HCT116 (cell line): ENCODE measurements at regions not wholly inside any gene's neighbourhood (a gene's known extent, or its start where the extent isn't known, plus 50 kb on each side); places are given as distances from the start of the nearest gene placed in this dataset.

Experiments used
- ATAC-seq: fragments of 200-7000 bp; cut with Tn5 transposase; 2 replicates; pipeline ENCODE4 v1.9.1; 2020; ENCODE audit warnings: mild to moderate bottlenecking, moderate library complexity
- BruUV-seq: library from RNA; stranded (reverse); fragments of 400-500 nt; replicated peaks from 2 replicates; lab custom pipeline; 2021; lab: Mats Ljungman, UMichigan
- CTCF ChIA-PET: fragments of 300-600 bp; sonication (Branson Sonifier 250); formaldehyde crosslinking; loops from one replicate; lab custom pipeline; 2021; ENCODE audit warnings: antibody characterized with exemption; lab: Charles Lee
- POLR2A ChIA-PET: fragments of 300-600, 350-600 bp; sonication (Branson Sonifier 250); formaldehyde crosslinking; loops from one replicate; lab custom pipeline; 2021; ENCODE audit warnings: antibody characterized with exemption; lab: Charles Lee
- RAD21 ChIA-PET, 2 experiments: fragments of 300-600 bp; sonication (Branson Sonifier 250); formaldehyde crosslinking; loops; one replicate each; lab custom pipeline; 2023; ENCODE audit warnings: low total read pairs in 2 of 2; ENCODE audit not compliant: uncharacterized antibody in 2 of 2, unreplicated experiment in 2 of 2, low non-redundant PET in 1 of 2; lab: Charles Lee
- DNase-seq: peaks from one replicate; pipeline ENCODE4 v3.0.0-alpha.2; 2010; ENCODE audit warnings: low read depth, low spot score
- H2AFZ ChIP-seq: fragments of 200-600 bp; shearing (Covaris generic), sonication (generic); 2 replicates; pipeline ENCODE4 v1.6.1; 2017; ENCODE audit warnings: low read depth, mixed run types, mixed read lengths, antibody characterized with exemption, low read length; ENCODE audit not compliant: poor library complexity, severe bottlenecking
- H3K27ac ChIP-seq: 2 replicates; pipeline ENCODE4 v1.5.1; 2012; ENCODE audit warnings: low read depth, low read length
- H3K27me3 ChIP-seq: fragments of 200-600 bp; sonication (generic); 2 replicates; pipeline ENCODE4 v1.6.1; 2016; ENCODE audit warnings: mixed run types, low read length, mixed read lengths; ENCODE audit not compliant: insufficient read depth
- H3K36me3 ChIP-seq, 2 experiments: fragments of 200-500 bp in 1 of 2; fragments of 200-600 bp in 1 of 2; sonication (Bioruptor generic) in 1 of 2; sonication (generic) in 1 of 2; 2 replicates each; pipeline versions ENCODE4 v1.5.1 to v1.6.1; 2014 to 2016; ENCODE audit warnings: low read length in 2 of 2, inconsistent platforms in 1 of 2, mixed read lengths in 1 of 2, mixed run types in 1 of 2; ENCODE audit not compliant: insufficient read depth in 2 of 2, control insufficient read depth in 1 of 2
- H3K4me1 ChIP-seq, 2 experiments: fragments of 200-600 bp in 1 of 2; sonication (generic) in 1 of 2; 2 replicates each; pipeline versions ENCODE4 v1.5.1 to v1.6.1; 2012 to 2017; ENCODE audit warnings: low read length in 2 of 2, inconsistent platforms in 1 of 2, mild to moderate bottlenecking in 1 of 2, mixed read lengths in 1 of 2, mixed run types in 1 of 2, moderate library complexity in 1 of 2; ENCODE audit not compliant: insufficient read depth in 2 of 2, control insufficient read depth in 1 of 2
- H3K4me2 ChIP-seq: fragments of 200-600 bp; sonication (generic); 2 replicates; pipeline ENCODE4 v1.6.1; 2017; ENCODE audit warnings: mixed run types, low read length, mixed read lengths
- H3K4me3 ChIP-seq, 2 experiments: fragments of 200-600 bp in 1 of 2; sonication (generic) in 1 of 2; replicated peaks in 1 of 2; 2 replicates each; pipeline ENCODE4 v1.5.1; 2011 to 2016; ENCODE audit warnings: low read length in 2 of 2, control low read depth in 1 of 2, low read depth in 1 of 2, mild to moderate bottlenecking in 1 of 2, mixed read lengths in 1 of 2, mixed run types in 1 of 2
- H3K79me2 ChIP-seq: fragments of 200-600 bp; sonication (generic); 2 replicates; pipeline ENCODE4 v1.6.1; 2017; ENCODE audit warnings: mild to moderate bottlenecking, mixed run types, low read length, moderate library complexity, mixed read lengths; ENCODE audit not compliant: insufficient read depth
- H3K9ac ChIP-seq: fragments of 200-600 bp; sonication (generic); 2 replicates; pipeline ENCODE4 v1.6.1; 2016; ENCODE audit warnings: low read length, mixed read lengths
- H3K9me2 ChIP-seq: fragments of 200-600 bp; sonication (generic), shearing (Covaris generic); 2 replicates; pipeline ENCODE4 v1.6.1; 2017; ENCODE audit warnings: mixed run types, mild to moderate bottlenecking, moderate library complexity; ENCODE audit not compliant: insufficient read depth
- H3K9me3 ChIP-seq, 2 experiments: fragments of 200-500 bp in 1 of 2; fragments of 200-600 bp in 1 of 2; sonication (Bioruptor generic) in 1 of 2; sonication (generic) in 1 of 2; 2 replicates each; pipeline ENCODE4 v1.6.1; 2014 to 2017; ENCODE audit warnings: low read length in 2 of 2, mixed read lengths in 2 of 2, inconsistent platforms in 1 of 2, low read depth in 1 of 2, mild to moderate bottlenecking in 1 of 2, mixed run types in 1 of 2, moderate library complexity in 1 of 2; ENCODE audit not compliant: control insufficient read depth in 1 of 2, insufficient read depth in 1 of 2
- H4K20me1 ChIP-seq: fragments of 200-600 bp; sonication (generic), shearing (Covaris generic); 2 replicates; pipeline ENCODE4 v1.6.1; 2017; ENCODE audit warnings: mixed run types, mild to moderate bottlenecking, moderate library complexity; ENCODE audit not compliant: insufficient read depth
- EGR1 ChIP-seq: IDR thresholded peaks from 2 replicates; pipeline ENCODE4 v1.6.1; 2012; ENCODE audit warnings: low read depth
- POLR2A ChIP-seq: IDR thresholded peaks from 2 replicates; pipeline ENCODE4 v1.7.0; 2011; ENCODE audit warnings: borderline replicate concordance; ENCODE audit not compliant: insufficient read depth, insufficient read length; ENCODE audit errors: extremely low read depth
- POLR2AphosphoS5 ChIP-seq: IDR thresholded peaks from 2 replicates; pipeline ENCODE4 v1.6.1; 2011; ENCODE audit warnings: mild to moderate bottlenecking, low read depth, low read length, moderate library complexity
- SP1 ChIP-seq: IDR thresholded peaks from 2 replicates; pipeline ENCODE4 v1.6.1; 2012; ENCODE audit warnings: low read depth
- ZNF274 ChIP-seq: fragments of 200-500 bp; sonication (Bioruptor generic); IDR thresholded peaks from 2 replicates; pipeline ENCODE4 v1.6.1; 2014; ENCODE audit warnings: mild to moderate bottlenecking, low read depth, low read length, inconsistent platforms
- intact Hi-C: fragments of 100-400 bp; cut with micrococcal nuclease; formaldehyde crosslinking; loops from 2 replicates; pipeline ENCODE4 v1.10.0; 2022
- TF ChIP-seq, protein P1 (sequence below): IDR thresholded peaks from 2 replicates; pipeline ENCODE4 v1.6.1; 2011; ENCODE audit warnings: mild to moderate bottlenecking, low read length, moderate library complexity; ENCODE audit not compliant: insufficient replicate concordance; ENCODE audit errors: extremely low read depth
- TF ChIP-seq, protein P2 (sequence below): IDR thresholded peaks from 2 replicates; pipeline ENCODE4 v1.6.1; 2012; ENCODE audit warnings: low read depth
- TF ChIP-seq, protein P3 (sequence below): IDR thresholded peaks from 2 replicates; pipeline ENCODE4 v1.6.1; 2012
- TF ChIP-seq, protein P4 (sequence below): IDR thresholded peaks from 2 replicates; pipeline ENCODE4 v1.6.1; 2012

DNA sequence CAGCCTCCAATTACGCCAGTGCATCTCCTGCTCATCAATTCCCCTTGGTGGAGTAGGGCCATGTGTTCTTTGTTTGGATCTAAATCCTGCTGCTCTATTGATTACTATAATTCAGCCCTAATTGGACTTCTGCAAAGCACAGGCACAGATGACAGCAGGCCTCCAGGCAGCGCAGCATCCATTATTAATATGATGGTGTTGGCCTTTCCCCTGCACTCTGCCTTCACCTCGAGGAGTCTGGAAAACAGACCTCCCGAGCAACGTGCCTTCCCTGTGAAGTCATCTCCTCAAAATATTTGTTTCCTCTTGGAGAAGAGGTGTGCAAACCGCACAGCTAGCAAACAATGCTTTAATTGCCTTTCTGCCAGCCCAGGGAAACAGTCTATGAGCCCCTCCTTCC, 92.5 kb downstream of the UQCRFS1 start (continued):
- TF ChIP-seq, protein P1, sequence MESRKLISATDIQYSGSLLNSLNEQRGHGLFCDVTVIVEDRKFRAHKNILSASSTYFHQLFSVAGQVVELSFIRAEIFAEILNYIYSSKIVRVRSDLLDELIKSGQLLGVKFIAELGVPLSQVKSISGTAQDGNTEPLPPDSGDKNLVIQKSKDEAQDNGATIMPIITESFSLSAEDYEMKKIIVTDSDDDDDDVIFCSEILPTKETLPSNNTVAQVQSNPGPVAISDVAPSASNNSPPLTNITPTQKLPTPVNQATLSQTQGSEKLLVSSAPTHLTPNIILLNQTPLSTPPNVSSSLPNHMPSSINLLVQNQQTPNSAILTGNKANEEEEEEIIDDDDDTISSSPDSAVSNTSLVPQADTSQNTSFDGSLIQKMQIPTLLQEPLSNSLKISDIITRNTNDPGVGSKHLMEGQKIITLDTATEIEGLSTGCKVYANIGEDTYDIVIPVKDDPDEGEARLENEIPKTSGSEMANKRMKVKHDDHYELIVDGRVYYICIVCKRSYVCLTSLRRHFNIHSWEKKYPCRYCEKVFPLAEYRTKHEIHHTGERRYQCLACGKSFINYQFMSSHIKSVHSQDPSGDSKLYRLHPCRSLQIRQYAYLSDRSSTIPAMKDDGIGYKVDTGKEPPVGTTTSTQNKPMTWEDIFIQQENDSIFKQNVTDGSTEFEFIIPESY = no peak
- TF ChIP-seq POLR2A = no peak

DNA sequence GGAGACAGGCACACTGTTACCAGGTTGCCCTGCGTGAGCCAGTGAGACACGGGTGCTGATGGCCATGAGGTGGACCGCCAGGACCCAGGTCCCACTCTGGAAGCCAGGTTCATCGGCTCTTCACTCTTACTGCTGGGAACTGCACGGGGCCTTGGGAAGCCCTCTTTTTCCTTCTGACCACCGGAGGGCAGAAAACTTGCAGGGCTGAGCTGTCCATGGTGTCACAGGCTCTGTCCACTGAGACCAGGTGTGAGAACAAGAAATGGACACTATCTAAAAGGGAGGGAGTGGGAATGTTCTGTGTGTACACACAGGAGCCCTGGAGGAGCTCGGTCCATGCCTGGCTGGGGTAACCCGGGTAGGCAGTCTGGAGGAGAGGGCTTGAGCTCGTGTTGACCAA, 93.4 kb downstream of the UQCRFS1 start:
- no peak overlapping the region for H3K27ac ChIP-seq
- H3K4me1 ChIP-seq = no peaks in the 10 kb centered on the region
- H3K36me3 ChIP-seq = no peaks in the 10 kb centered on the region
- BruUV-seq = no TSS peak
- ChIA-PET POLR2A (no interaction called here), RAD21 (no interaction called here), CTCF (interaction anchor here (1.0 kb wide), 1 partner anchor 144 kb away, joined by 3 read pairs; no protein-coding TSS in a partner anchor)
- H3K4me3 ChIP-seq = no peak overlapping the region
- H2AFZ ChIP-seq = no peak overlapping the region
- H3K79me2 ChIP-seq = no peaks in the 10 kb centered on the region
- no peaks in the 10 kb centered on the region for H3K9me2 ChIP-seq
- no peak overlapping the region for H3K9ac ChIP-seq
- DNase-seq (no peak), ATAC-seq (no peak)
- H3K9me3 ChIP-seq = no peaks in the 10 kb centered on the region
- no peaks in the 10 kb centered on the region for H3K27me3 ChIP-seq
- TF ChIP-seq SP1 (no peak), POLR2AphosphoS5 (no peak), EGR1 (no peak), ZNF274 (no peak)
- TF ChIP-seq, protein P2, sequence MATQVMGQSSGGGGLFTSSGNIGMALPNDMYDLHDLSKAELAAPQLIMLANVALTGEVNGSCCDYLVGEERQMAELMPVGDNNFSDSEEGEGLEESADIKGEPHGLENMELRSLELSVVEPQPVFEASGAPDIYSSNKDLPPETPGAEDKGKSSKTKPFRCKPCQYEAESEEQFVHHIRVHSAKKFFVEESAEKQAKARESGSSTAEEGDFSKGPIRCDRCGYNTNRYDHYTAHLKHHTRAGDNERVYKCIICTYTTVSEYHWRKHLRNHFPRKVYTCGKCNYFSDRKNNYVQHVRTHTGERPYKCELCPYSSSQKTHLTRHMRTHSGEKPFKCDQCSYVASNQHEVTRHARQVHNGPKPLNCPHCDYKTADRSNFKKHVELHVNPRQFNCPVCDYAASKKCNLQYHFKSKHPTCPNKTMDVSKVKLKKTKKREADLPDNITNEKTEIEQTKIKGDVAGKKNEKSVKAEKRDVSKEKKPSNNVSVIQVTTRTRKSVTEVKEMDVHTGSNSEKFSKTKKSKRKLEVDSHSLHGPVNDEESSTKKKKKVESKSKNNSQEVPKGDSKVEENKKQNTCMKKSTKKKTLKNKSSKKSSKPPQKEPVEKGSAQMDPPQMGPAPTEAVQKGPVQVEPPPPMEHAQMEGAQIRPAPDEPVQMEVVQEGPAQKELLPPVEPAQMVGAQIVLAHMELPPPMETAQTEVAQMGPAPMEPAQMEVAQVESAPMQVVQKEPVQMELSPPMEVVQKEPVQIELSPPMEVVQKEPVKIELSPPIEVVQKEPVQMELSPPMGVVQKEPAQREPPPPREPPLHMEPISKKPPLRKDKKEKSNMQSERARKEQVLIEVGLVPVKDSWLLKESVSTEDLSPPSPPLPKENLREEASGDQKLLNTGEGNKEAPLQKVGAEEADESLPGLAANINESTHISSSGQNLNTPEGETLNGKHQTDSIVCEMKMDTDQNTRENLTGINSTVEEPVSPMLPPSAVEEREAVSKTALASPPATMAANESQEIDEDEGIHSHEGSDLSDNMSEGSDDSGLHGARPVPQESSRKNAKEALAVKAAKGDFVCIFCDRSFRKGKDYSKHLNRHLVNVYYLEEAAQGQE = 0 out of 2 replicates have a peak, but pooled peaks have one; percentile 6
- TF ChIP-seq, protein P3, sequence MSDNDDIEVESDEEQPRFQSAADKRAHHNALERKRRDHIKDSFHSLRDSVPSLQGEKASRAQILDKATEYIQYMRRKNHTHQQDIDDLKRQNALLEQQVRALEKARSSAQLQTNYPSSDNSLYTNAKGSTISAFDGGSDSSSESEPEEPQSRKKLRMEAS = no peak
- TF ChIP-seq, protein P4, sequence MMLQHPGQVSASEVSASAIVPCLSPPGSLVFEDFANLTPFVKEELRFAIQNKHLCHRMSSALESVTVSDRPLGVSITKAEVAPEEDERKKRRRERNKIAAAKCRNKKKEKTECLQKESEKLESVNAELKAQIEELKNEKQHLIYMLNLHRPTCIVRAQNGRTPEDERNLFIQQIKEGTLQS = no peak
- H3K4me2 ChIP-seq = no peak overlapping the region
- H4K20me1 ChIP-seq = no peaks in the 10 kb centered on the region
- intact Hi-C loops = no loop called here
